SK-N-MC (cell line): ENCODE measurements at regions not wholly inside any gene's neighbourhood (a gene's known extent, or its start where the extent isn't known, plus 50 kb on each side); places are given as distances from the start of the nearest gene placed in this dataset.

Experiments
- EZH2 ChIP-seq: fragments of 200-600 bp; sonication (generic); IDR thresholded peaks from one replicate; pipeline ENCODE4 v1.6.1; 2017; ENCODE audit warnings: antibody characterized with exemption
- FOXP2 ChIP-seq: optimal IDR thresholded peaks from 2 replicates; pipeline ENCODE3; 2011; ENCODE audit warnings: mild to moderate bottlenecking, moderate library complexity; ENCODE audit not compliant: insufficient read depth; ENCODE audit errors: extremely low read length, control extremely low read depth
- POLR2AphosphoS5 ChIP-seq: IDR thresholded peaks from 2 replicates; pipeline ENCODE4 v1.6.1; 2012; ENCODE audit warnings: mild to moderate bottlenecking, low read depth, low read length, borderline replicate concordance

DNA sequence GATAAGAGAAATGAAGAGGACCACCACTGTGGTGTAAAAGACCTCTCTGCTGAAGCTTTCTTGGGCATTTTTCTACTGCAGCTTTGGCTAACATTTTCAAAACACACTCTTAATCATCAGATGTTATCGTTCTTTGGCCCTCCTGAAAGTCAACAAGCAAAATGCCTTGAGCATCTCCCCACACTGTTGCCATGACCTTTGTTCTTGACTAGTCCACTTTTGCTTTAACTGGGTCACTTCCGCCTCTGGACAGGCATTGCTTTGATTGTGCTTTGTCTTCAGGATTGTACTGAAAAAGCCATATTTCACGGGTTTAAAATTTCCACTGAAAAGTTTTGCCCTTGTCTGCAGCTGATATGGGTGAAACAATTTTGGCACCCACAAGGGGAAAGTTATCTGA is 107.8 kb upstream of the CXCL12 start:
- TF ChIP-seq EZH2 (no peak), POLR2AphosphoS5 (no peak), FOXP2 (no peak)
